K562 (cell line): ENCODE measurements at regions not wholly inside any gene's neighbourhood (a gene's known extent, or its start where the extent isn't known, plus 50 kb on each side); places are given as distances from the start of the nearest gene placed in this dataset.

Source experiments
- ATF6 ChIP-seq: sonication (generic); formaldehyde crosslinking; IDR thresholded peaks from 2 replicates; pipeline ENCODE4 v1.4.0; 2020; ENCODE audit warnings: mild to moderate bottlenecking, missing genetic modification reagents
- CBX1 ChIP-seq: sonication (generic); IDR thresholded peaks from 2 replicates; pipeline ENCODE4 v1.6.1; 2016; ENCODE audit warnings: antibody characterized with exemption, low read depth, mild to moderate bottlenecking
- ERF ChIP-seq: fragments of 450-650 bp; formaldehyde crosslinking; IDR thresholded peaks from 2 replicates; pipeline ENCODE4 v1.4.0; 2020; ENCODE audit warnings: mild to moderate bottlenecking, mixed read lengths
- FOXJ3 ChIP-seq: sonication (generic); formaldehyde crosslinking; IDR thresholded peaks from 2 replicates; pipeline ENCODE4 v1.4.0; 2020; ENCODE audit warnings: mild to moderate bottlenecking, missing genetic modification reagents
- HDAC8 ChIP-seq: fragments of 450-650 bp; IDR thresholded peaks from 2 replicates; pipeline ENCODE4 v1.6.1; 2016; ENCODE audit warnings: mild to moderate bottlenecking, missing genetic modification characterization, moderate library complexity, missing compliant biosample characterization
- MCM5 ChIP-seq: fragments of 450-650 bp; IDR thresholded peaks from 2 replicates; pipeline ENCODE4 v1.6.1; 2016; ENCODE audit warnings: low read depth
- PML ChIP-seq: IDR thresholded peaks from 2 replicates; pipeline ENCODE4 v1.6.1; 2012; ENCODE audit warnings: low read length, inconsistent platforms
- REST ChIP-seq, 2 experiments: fragments of 450-650 bp; formaldehyde crosslinking in 1 of 2; IDR thresholded peaks; 2 replicates each; pipeline versions ENCODE4 v1.4.0 to v1.6.1; 2014 to 2020; ENCODE audit warnings: mild to moderate bottlenecking in 2 of 2, borderline replicate concordance in 1 of 2, low read depth in 1 of 2
- SAFB2 ChIP-seq: fragments of 200-400 bp; formaldehyde crosslinking; IDR thresholded peaks from 2 replicates; pipeline ENCODE4 v1.6.1; 2018; ENCODE audit warnings: borderline replicate concordance, low read length, low read depth, moderate library complexity; ENCODE audit not compliant: severe bottlenecking
- ZFPM2 ChIP-seq: fragments of 250-450 bp; sonication (Bioruptor Pico); IDR thresholded peaks from 2 replicates; pipeline ENCODE4 v1.5.1; 2022; ENCODE audit warnings: mild to moderate bottlenecking
- ZFX ChIP-seq: sonication (generic); formaldehyde crosslinking; IDR thresholded peaks from 2 replicates; pipeline ENCODE4 v1.8.0; 2022; ENCODE audit warnings: mild to moderate bottlenecking, missing genetic modification reagents, moderate library complexity
- ZNF253 ChIP-seq: fragments of 250-450 bp; sonication (Bioruptor Pico); conservative IDR thresholded peaks from 2 replicates; pipeline ENCODE4 v1.6.1; 2021; ENCODE audit warnings: mild to moderate bottlenecking
- TF ChIP-seq, protein P1 (sequence below), 3 experiments: fragments of 200-800 bp in 1 of 3; fragments of 250-450 bp in 1 of 3; fragments of 450-650 bp in 1 of 3; sonication (Bioruptor Pico) in 1 of 3; sonication (Bioruptor generic) in 1 of 3; formaldehyde crosslinking in 1 of 3; IDR thresholded peaks; 2 replicates each; pipeline versions ENCODE4 v1.6.1 to v1.8.0; 2016 to 2022; ENCODE audit warnings: mild to moderate bottlenecking in 2 of 3, missing genetic modification characterization in 2 of 3, missing compliant biosample characterization in 1 of 3, moderate library complexity in 1 of 3

- TF ChIP-seq, protein P1, sequence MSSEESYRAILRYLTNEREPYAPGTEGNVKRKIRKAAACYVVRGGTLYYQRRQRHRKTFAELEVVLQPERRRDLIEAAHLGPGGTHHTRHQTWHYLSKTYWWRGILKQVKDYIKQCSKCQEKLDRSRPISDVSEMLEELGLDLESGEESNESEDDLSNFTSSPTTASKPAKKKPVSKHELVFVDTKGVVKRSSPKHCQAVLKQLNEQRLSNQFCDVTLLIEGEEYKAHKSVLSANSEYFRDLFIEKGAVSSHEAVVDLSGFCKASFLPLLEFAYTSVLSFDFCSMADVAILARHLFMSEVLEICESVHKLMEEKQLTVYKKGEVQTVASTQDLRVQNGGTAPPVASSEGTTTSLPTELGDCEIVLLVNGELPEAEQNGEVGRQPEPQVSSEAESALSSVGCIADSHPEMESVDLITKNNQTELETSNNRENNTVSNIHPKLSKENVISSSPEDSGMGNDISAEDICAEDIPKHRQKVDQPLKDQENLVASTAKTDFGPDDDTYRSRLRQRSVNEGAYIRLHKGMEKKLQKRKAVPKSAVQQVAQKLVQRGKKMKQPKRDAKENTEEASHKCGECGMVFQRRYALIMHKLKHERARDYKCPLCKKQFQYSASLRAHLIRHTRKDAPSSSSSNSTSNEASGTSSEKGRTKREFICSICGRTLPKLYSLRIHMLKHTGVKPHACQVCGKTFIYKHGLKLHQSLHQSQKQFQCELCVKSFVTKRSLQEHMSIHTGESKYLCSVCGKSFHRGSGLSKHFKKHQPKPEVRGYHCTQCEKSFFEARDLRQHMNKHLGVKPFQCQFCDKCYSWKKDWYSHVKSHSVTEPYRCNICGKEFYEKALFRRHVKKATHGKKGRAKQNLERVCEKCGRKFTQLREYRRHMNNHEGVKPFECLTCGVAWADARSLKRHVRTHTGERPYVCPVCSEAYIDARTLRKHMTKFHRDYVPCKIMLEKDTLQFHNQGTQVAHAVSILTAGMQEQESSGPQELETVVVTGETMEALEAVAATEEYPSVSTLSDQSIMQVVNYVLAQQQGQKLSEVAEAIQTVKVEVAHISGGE (CRISPR knock-in tag; IDR thresholded peaks at IDR 0.05): no peak
- TF ChIP-seq ERF (CRISPR knock-in tag) (no peak), ATF6 (CRISPR knock-in tag) (no peak), REST (IDR thresholded peaks at IDR 0.05; ENCODE audit: borderline replicate concordance) (peak; percentile 74), REST (CRISPR knock-in tag; IDR thresholded peaks at IDR 0.05; ENCODE audit: low read depth) (no peak), CBX1 (no peak), ZFPM2 (CRISPR knock-in tag) (no peak), MCM5 (no peak), ZNF253 (CRISPR knock-in tag) (no peak), HDAC8 (tag) (no peak), SAFB2 (no peak), ZFX (no peak), PML (no peak), FOXJ3 (CRISPR knock-in tag) (no peak)
These were observed 580.2 kb downstream of the ETNK1 start (continued) for GRCh38 chr12:23204933-23205778.
